HG03095 (cell line): ENCODE measurements at regions not wholly inside any gene's neighbourhood (a gene's known extent, or its start where the extent isn't known, plus 50 kb on each side); places are given as distances from the start of the nearest gene placed in this dataset.

ENCODE experiments used
- ATAC-seq: cut with Tn5 transposase; IDR thresholded peaks from one replicate; pipeline ENCODE4 v1.9.1; 2021; ENCODE audit warnings: moderate library complexity; ENCODE audit not compliant: unreplicated experiment

- ATAC-seq, result no peak
Measured at GRCh38 chr4:143055997-143056396, 128.7 kb upstream of the USP38 start.

- no peak for ATAC-seq
Measured at GRCh38 chr4:143071351-143071750, 113.4 kb upstream of the USP38 start.

GRCh38 chr4:143076723-143077122 lies 108.0 kb upstream of the USP38 start:
- no peak for ATAC-seq

- no peak for ATAC-seq
Measured at GRCh38 chr4:143082701-143083100, 102.0 kb upstream of the USP38 start.

- no peak for ATAC-seq
Measured at GRCh38 chr4:143083756-143084472, 100.8 kb upstream of the USP38 start.

- ATAC-seq, result no peak
Measured at GRCh38 chr4:143084566-143084965, 100.2 kb upstream of the USP38 start.

GRCh38 chr4:143085224-143085623 lies 99.5 kb upstream of the USP38 start:
- ATAC-seq, result no peak

GRCh38 chr4:143085659-143086058 lies 99.1 kb upstream of the USP38 start:
- no peak for ATAC-seq

GRCh38 chr4:143089291-143089690 lies 95.4 kb upstream of the USP38 start:
- ATAC-seq, result no peak

GRCh38 chr4:143089847-143090246 lies 94.9 kb upstream of the USP38 start:
- no peak for ATAC-seq

GRCh38 chr4:143091862-143092261 lies 92.9 kb upstream of the USP38 start:
- no peak for ATAC-seq

- no peak for ATAC-seq
Measured at GRCh38 chr4:143095447-143095846, 89.3 kb upstream of the USP38 start.

- ATAC-seq, result no peak
Measured at GRCh38 chr4:143097751-143098150, 87.0 kb upstream of the USP38 start.

GRCh38 chr4:143099693-143100092 lies 85.0 kb upstream of the USP38 start:
- ATAC-seq, result no peak

GRCh38 chr4:143109376-143109775 lies 75.3 kb upstream of the USP38 start:
- no peak for ATAC-seq

- ATAC-seq, result no peak
Measured at GRCh38 chr4:143118663-143119062, 66.1 kb upstream of the USP38 start.

- ATAC-seq, result no peak
Measured at GRCh38 chr4:143127621-143128020, 57.1 kb upstream of the USP38 start.

- ATAC-seq, result no peak
Measured at GRCh38 chr4:143133977-143134376, 50.7 kb upstream of the USP38 start.
